ENCODE measurements at regions not wholly inside any gene's neighbourhood (a gene's known extent, or its start where the extent isn't known, plus 50 kb on each side); places are given as distances from the start of the nearest gene placed in this dataset.
"Not testable (repeated sequence)": the region's sequence is repeated elsewhere in the genome, so short reads cannot be mapped to it uniquely, and the experiment has no call there.

GRCh38 chr6:113724927-113725326, 132.2 kb upstream of the MARCKS start:
- TF ChIP-seq CTCF (IDR thresholded peaks at IDR 0.05; ENCODE audit: extremely low read depth in 1 of 2, insufficient read depth in 1 of 2, low read depth in 1 of 2, low read length in 2 of 2); EZH2 (IDR thresholded peaks at IDR 0.05; ENCODE audit: borderline replicate concordance, low read depth, low read length, severe bottlenecking); GATA2 (IDR thresholded peaks at IDR 0.05; ENCODE audit: insufficient read depth, insufficient read length, low read depth, low read length): not testable (repeated sequence)

All from endothelial cell of umbilical vein (primary cell).